ENCODE measurements at regions not wholly inside any gene's neighbourhood (a gene's known extent, or its start where the extent isn't known, plus 50 kb on each side); places are given as distances from the start of the nearest gene placed in this dataset.
"Not testable (repeated sequence)": the region's sequence is repeated elsewhere in the genome, so short reads cannot be mapped to it uniquely, and the experiment has no call there.

- no peaks in the 10 kb centered on the region for H3K27me3 Mint-ChIP-seq
- no peak overlapping the region for H3K4me3 Mint-ChIP-seq
- ChIA-PET CTCF (no interaction called here), POLR2A (no interaction called here)
- peaks cover 4% of the 10 kb centered on the region for H3K9me3 Mint-ChIP-seq
- H3K4me1 Mint-ChIP-seq: no peaks in the 10 kb centered on the region
- no peaks in the 10 kb centered on the region for H3K36me3 Mint-ChIP-seq (ENCODE audit: low read depth)
- no peak for DNase-seq
- H3K27ac Mint-ChIP-seq: no peak overlapping the region
Measured at GRCh38 chr2:15693926-15694588, 102.4 kb downstream of the DDX1 start.

- no peaks in the 10 kb centered on the region for H3K27me3 Mint-ChIP-seq
- CTCF ChIA-PET: no interaction called here
- H3K36me3 Mint-ChIP-seq (ENCODE audit: low read depth): no peaks in the 10 kb centered on the region
Measured at GRCh38 chr2:15694589-15694986, 102.9 kb downstream of the DDX1 start.

GRCh38 chr2:15695582-15696330 is 104.1 kb downstream of the DDX1 start:
- Mint-ChIP-seq H3K27me3 (no peaks in the 10 kb centered on the region), H3K27ac (no peak overlapping the region), H3K4me1 (no peaks in the 10 kb centered on the region), H3K36me3 (ENCODE audit: low read depth) (no peaks in the 10 kb centered on the region), H3K9me3 (peaks cover 4% of the 10 kb centered on the region), H3K4me3 (no peak overlapping the region)
- ChIA-PET CTCF (no interaction called here), POLR2A (no interaction called here)
- DNase-seq: no peak

More at GRCh38 chr2:15694589-15694986, 102.9 kb downstream of the DDX1 start:
- POLR2A ChIA-PET: no interaction called here
- Mint-ChIP-seq H3K27ac (no peak overlapping the region), H3K9me3 (peaks cover 4% of the 10 kb centered on the region), H3K4me3 (no peak overlapping the region), H3K4me1 (no peaks in the 10 kb centered on the region)
- no peak for DNase-seq

- H3K27me3 Mint-ChIP-seq; H3K36me3 Mint-ChIP-seq (ENCODE audit: low read depth); H3K4me1 Mint-ChIP-seq; H3K4me3 Mint-ChIP-seq; DNase-seq; H3K27ac Mint-ChIP-seq; CTCF ChIA-PET; H3K9me3 Mint-ChIP-seq; POLR2A ChIA-PET: not testable (repeated sequence)
Measured at GRCh38 chr2:15696606-15697170, 105.0 kb downstream of the DDX1 start.

- ChIA-PET CTCF (no interaction called here), POLR2A (no interaction called here)
- no peak overlapping the region for H3K4me3 Mint-ChIP-seq
- no peak overlapping the region for H3K27ac Mint-ChIP-seq
- H3K27me3 Mint-ChIP-seq: no peaks in the 10 kb centered on the region
- no peaks in the 10 kb centered on the region for H3K4me1 Mint-ChIP-seq
- peaks cover 4% of the 10 kb centered on the region for H3K9me3 Mint-ChIP-seq
- no peak for DNase-seq
- no peaks in the 10 kb centered on the region for H3K36me3 Mint-ChIP-seq (ENCODE audit: low read depth)
Measured at GRCh38 chr2:15700131-15700530, 108.5 kb downstream of the DDX1 start.

GRCh38 chr2:15700599-15701340 is 109.1 kb downstream of the DDX1 start:
- DNase-seq: no peak
- H3K36me3 Mint-ChIP-seq (ENCODE audit: low read depth): no peaks in the 10 kb centered on the region
- no peaks in the 10 kb centered on the region for H3K4me1 Mint-ChIP-seq
- H3K4me3 Mint-ChIP-seq: no peak overlapping the region
- H3K27me3 Mint-ChIP-seq: no peaks in the 10 kb centered on the region
- ChIA-PET POLR2A (no interaction called here), CTCF (no interaction called here)
- peaks cover 4% of the 10 kb centered on the region for H3K9me3 Mint-ChIP-seq
- H3K27ac Mint-ChIP-seq: no peak overlapping the region

GRCh38 chr2:15701341-15701907 is 109.8 kb downstream of the DDX1 start:
- no peak for DNase-seq
- Mint-ChIP-seq H3K9me3 (peaks cover 4% of the 10 kb centered on the region), H3K36me3 (ENCODE audit: low read depth) (no peaks in the 10 kb centered on the region), H3K4me1 (no peaks in the 10 kb centered on the region), H3K27me3 (no peaks in the 10 kb centered on the region), H3K27ac (no peak overlapping the region), H3K4me3 (no peak overlapping the region)
- CTCF ChIA-PET: no interaction called here
- POLR2A ChIA-PET: no interaction called here

GRCh38 chr2:15701991-15702390 is 110.3 kb downstream of the DDX1 start:
- H3K4me3 Mint-ChIP-seq: no peak overlapping the region

GRCh38 chr2:15702452-15702851 is 110.8 kb downstream of the DDX1 start:
- no peaks in the 10 kb centered on the region for H3K4me1 Mint-ChIP-seq
- no peaks in the 10 kb centered on the region for H3K36me3 Mint-ChIP-seq (ENCODE audit: low read depth)
- no peaks in the 10 kb centered on the region for H3K27me3 Mint-ChIP-seq
- no peak overlapping the region for H3K27ac Mint-ChIP-seq
- no peak for DNase-seq
- H3K9me3 Mint-ChIP-seq: peaks cover 4% of the 10 kb centered on the region
- POLR2A ChIA-PET: no interaction called here
- CTCF ChIA-PET: no interaction called here
- H3K4me3 Mint-ChIP-seq: no peak overlapping the region

More at GRCh38 chr2:15701991-15702390, 110.3 kb downstream of the DDX1 start:
- ChIA-PET CTCF (no interaction called here), POLR2A (no interaction called here)
- no peak overlapping the region for H3K27ac Mint-ChIP-seq
- DNase-seq: no peak
- no peaks in the 10 kb centered on the region for H3K27me3 Mint-ChIP-seq
- no peaks in the 10 kb centered on the region for H3K36me3 Mint-ChIP-seq (ENCODE audit: low read depth)
- peaks cover 4% of the 10 kb centered on the region for H3K9me3 Mint-ChIP-seq
- no peaks in the 10 kb centered on the region for H3K4me1 Mint-ChIP-seq

- DNase-seq: no peak
- H3K27ac Mint-ChIP-seq: no peak overlapping the region
- no peak overlapping the region for H3K4me3 Mint-ChIP-seq
- H3K9me3 Mint-ChIP-seq: peaks cover under 1% of the 10 kb centered on the region
- H3K36me3 Mint-ChIP-seq (ENCODE audit: low read depth): no peaks in the 10 kb centered on the region
- no peaks in the 10 kb centered on the region for H3K4me1 Mint-ChIP-seq
- H3K27me3 Mint-ChIP-seq: no peaks in the 10 kb centered on the region
- ChIA-PET POLR2A (no interaction called here), CTCF (no interaction called here)
Measured at GRCh38 chr2:15703365-15703869, 111.7 kb downstream of the DDX1 start.

GRCh38 chr2:15704086-15704787 is 112.6 kb downstream of the DDX1 start:
- ChIA-PET POLR2A (no interaction called here), CTCF (no interaction called here)
- no peaks in the 10 kb centered on the region for H3K36me3 Mint-ChIP-seq (ENCODE audit: low read depth)
- no peaks in the 10 kb centered on the region for H3K9me3 Mint-ChIP-seq
- no peaks in the 10 kb centered on the region for H3K4me1 Mint-ChIP-seq
- no peak overlapping the region for H3K4me3 Mint-ChIP-seq
- H3K27ac Mint-ChIP-seq: no peak overlapping the region
- no peak for DNase-seq
- H3K27me3 Mint-ChIP-seq: no peaks in the 10 kb centered on the region

- no peaks in the 10 kb centered on the region for H3K4me1 Mint-ChIP-seq
- no peak overlapping the region for H3K4me3 Mint-ChIP-seq
- ChIA-PET POLR2A (no interaction called here), CTCF (no interaction called here)
- no peak for DNase-seq
- no peak overlapping the region for H3K27ac Mint-ChIP-seq
- H3K9me3 Mint-ChIP-seq: no peaks in the 10 kb centered on the region
- H3K27me3 Mint-ChIP-seq: no peaks in the 10 kb centered on the region
- H3K36me3 Mint-ChIP-seq (ENCODE audit: low read depth): no peaks in the 10 kb centered on the region
Measured at GRCh38 chr2:15704788-15705115, 113.1 kb downstream of the DDX1 start.

GRCh38 chr2:15705310-15705709 is 113.6 kb downstream of the DDX1 start:
- no peak for DNase-seq
- Mint-ChIP-seq H3K9me3 (no peaks in the 10 kb centered on the region), H3K27me3 (no peaks in the 10 kb centered on the region), H3K4me3 (no peak overlapping the region), H3K27ac (no peak overlapping the region), H3K4me1 (no peaks in the 10 kb centered on the region), H3K36me3 (ENCODE audit: low read depth) (no peaks in the 10 kb centered on the region)
- ChIA-PET CTCF (no interaction called here), POLR2A (no interaction called here)

All from activated CD4-positive, alpha-beta memory T cell treated with anti-CD3 and anti-CD28 coated beads, Interleukin-2, amount 10 ng/mL, durations not matched to agents 7 days and 5 days (primary cell).